Psoas muscle (tissue), 7 donors: ENCODE measurements at regions not wholly inside any gene's neighbourhood (a gene's known extent, or its start where the extent isn't known, plus 50 kb on each side); places are given as distances from the start of the nearest gene placed in this dataset.
A peak's percentile ranks its signal among the peaks of the same experiment; 100 is the strongest.

ENCODE experiments used
- ATAC-seq, 4 donors: fragments of 200-7000 bp; cut with Tn5 transposase; one replicate each; pipeline ENCODE4 v1.9.1; 2020; ENCODE audit warnings: moderate library complexity in 3 of 4, mild to moderate bottlenecking in 2 of 4
- DNase-seq, 2 donors: peaks; one replicate each; pipeline ENCODE4 v3.0.0-alpha.2; 2020
- H3K27ac ChIP-seq: fragments of 200-600 bp; one replicate; pipeline ENCODE4 v1.8.0; 2022
- H3K27me3 ChIP-seq, 3 donors: fragments of 200-600 bp in 1 of 3; one replicate each; pipeline versions ENCODE4 v1.6.1 to v1.8.0; 2013 to 2022; ENCODE audit warnings: low read length in 2 of 3, mild to moderate bottlenecking in 2 of 3, moderate library complexity in 1 of 3; ENCODE audit not compliant: insufficient read depth in 3 of 3
- H3K36me3 ChIP-seq, 2 donors: fragments of 200-600 bp in 1 of 2; one replicate each; pipeline versions ENCODE4 v1.6.1 to v1.8.0; 2013 to 2022; ENCODE audit warnings: low read depth in 1 of 2, mild to moderate bottlenecking in 1 of 2, moderate library complexity in 1 of 2; ENCODE audit not compliant: insufficient read depth in 1 of 2
- H3K4me1 ChIP-seq: fragments of 200-600 bp; one replicate; pipeline ENCODE4 v1.8.0; 2022
- H3K4me3 ChIP-seq: fragments of 200-600 bp; one replicate; pipeline ENCODE4 v1.8.0; 2022; ENCODE audit warnings: mild to moderate bottlenecking
- H3K9me3 ChIP-seq: fragments of 200-600 bp; one replicate; pipeline ENCODE4 v1.8.0; 2022
- CTCF ChIP-seq: fragments of 200-600 bp; IDR thresholded peaks from one replicate; pipeline ENCODE4 v1.8.0; 2022; ENCODE audit warnings: antibody characterized with exemption
- WGBS, 3 donors: extraction: QIAGEN DNeasy Blood & Tissue Kit; methylation state at CpG; one replicate each; pipeline versions ENCODE4 v1.1.6 to v1.1.7; 2013; 5-methylcytosine and 5-hydroxymethylcytosine counted together
- intact Hi-C, 2 donors: fragments of 100-400 bp; cut with DNase I; formaldehyde crosslinking; loops; one replicate each; pipeline versions ENCODE4 v1.11.0 to v1.14.2; 2022
- donor health status: healthy with polysubstance abuse.
- donor health status: DM: no; HTN: no; CAD: no; lungs with moderate emphysema.
- donor health status: Bipolar disorder and iron deficiency.
- donor health status: healthy.
- donor health status: DM: yes; HTN: yes; CAD: no.
- donor health status: DM: no; HTN: no; CAD: no.
- donor health status: DM: yes; HTN: yes; CAD: no.

- H3K27ac ChIP-seq: peak overlapping the region; percentile 72
- peaks cover 77% of the 10 kb centered on the region for H3K4me1 ChIP-seq
Measured at GRCh38 chr17:77393274-77393600, 252.5 kb downstream of the SEC14L1 start.

GRCh38 chr17:77393867-77394539 is 253.2 kb downstream of the SEC14L1 start:
- Histone ChIP-seq H3K9me3 (no peaks in the 10 kb centered on the region), H3K4me3 (no peak overlapping the region), H3K27me3 (no peaks in the 10 kb centered on the region), H3K4me1 (peaks cover 71% of the 10 kb centered on the region), H3K27ac (peak overlapping the region; percentile 72), H3K36me3 (no peaks in the 10 kb centered on the region)
- TF ChIP-seq CTCF: no peak
- intact Hi-C loops: no loop called here
- DNase-seq (no peak), ATAC-seq (peak in 1 of 4 donors; percentile 2)
- 54 to 73% (median 56%) methylated on average over 10 of the region's 10 CpGs for WGBS, 3 donors

More at GRCh38 chr17:77393274-77393600, 252.5 kb downstream of the SEC14L1 start:
- Histone ChIP-seq H3K27me3 (no peaks in the 10 kb centered on the region), H3K4me3 (no peak overlapping the region), H3K36me3 (no peaks in the 10 kb centered on the region), H3K9me3 (no peaks in the 10 kb centered on the region)
- intact Hi-C loops: no loop called here
- WGBS, 3 donors: 56 to 76% (median 61%) methylated on average over 5 of the region's 5 CpGs
- TF ChIP-seq CTCF: no peak
- DNase-seq: no peak
- peak in 1 of 4 donors; percentile 11 for ATAC-seq

- ATAC-seq: peak; percentile 52 to 73 (median 60)
- TF ChIP-seq CTCF: no peak
- DNase-seq: peak in 1 of 2 donors; percentile 70
- Histone ChIP-seq H3K36me3 (no peaks in the 10 kb centered on the region), H3K4me3 (no peak overlapping the region), H3K4me1 (peaks cover 66% of the 10 kb centered on the region), H3K9me3 (no peaks in the 10 kb centered on the region), H3K27me3 (no peaks in the 10 kb centered on the region), H3K27ac (peak overlapping the region; percentile 72)
- intact Hi-C loops: no loop called here
- 39 to 57% (median 39%) methylated on average over 15 of the region's 15 CpGs for WGBS, 3 donors
Measured at GRCh38 chr17:77394540-77395295, 253.9 kb downstream of the SEC14L1 start.

- Histone ChIP-seq H3K27me3 (no peaks in the 10 kb centered on the region), H3K4me3 (no peak overlapping the region), H3K4me1 (peaks cover 72% of the 10 kb centered on the region), H3K36me3 (no peaks in the 10 kb centered on the region), H3K27ac (peak overlapping the region; percentile 13), H3K9me3 (no peaks in the 10 kb centered on the region)
- DNase-seq (no peak), ATAC-seq (no peak)
- 83 to 91% (median 88%) methylated on average over 14 of the region's 14 CpGs for WGBS, 3 donors
- intact Hi-C loops: no loop called here
- no peak for TF ChIP-seq CTCF
Measured at GRCh38 chr17:77395501-77396048, 254.8 kb downstream of the SEC14L1 start.
